ENCODE measurements at regions not wholly inside any gene's neighbourhood (a gene's known extent, or its start where the extent isn't known, plus 50 kb on each side); places are given as distances from the start of the nearest gene placed in this dataset.

GRCh38 chr1:84083307-84083706 lies 60.8 kb upstream of the PRKACB start:
- intact Hi-C loops (cut with DNase I), result no loop called here

GRCh38 chr1:84078842-84079202 lies 65.2 kb upstream of the PRKACB start:
- DNase-seq (ENCODE audit: extremely low spot score in 2 of 2), result no peak
- no peak for TF ChIP-seq CTCF (IDR thresholded peaks at IDR 0.05)
- no peak for TF ChIP-seq POLR2AphosphoS5 (IDR thresholded peaks at IDR 0.05; ENCODE audit: insufficient read depth in 1 of 2, low read depth in 1 of 2)
- TF ChIP-seq POLR2A (IDR thresholded peaks at IDR 0.05), result no peak
- H3K27me3 ChIP-seq, result no peaks in the 10 kb centered on the region
- no peaks in the 10 kb centered on the region for H3K9me3 ChIP-seq
- intact Hi-C loops (cut with DNase I), result no loop called here
- peaks cover 18% of the 10 kb centered on the region for H3K4me1 ChIP-seq
- peak overlapping the region; percentile 69 to 96 for H3K4me3 ChIP-seq
- no peaks in the 10 kb centered on the region for H3K36me3 ChIP-seq
- H3K27ac ChIP-seq, result peak overlapping the region; percentile 92

More at GRCh38 chr1:84083307-84083706, 60.8 kb upstream of the PRKACB start:
- no peak for TF ChIP-seq POLR2AphosphoS5 (IDR thresholded peaks at IDR 0.05; ENCODE audit: insufficient read depth in 1 of 2, low read depth in 1 of 2)
- TF ChIP-seq POLR2A (IDR thresholded peaks at IDR 0.05), result no peak
- TF ChIP-seq CTCF (IDR thresholded peaks at IDR 0.05), result no peak
- H3K4me1 ChIP-seq, result peaks cover 12% of the 10 kb centered on the region
- H3K27me3 ChIP-seq, result no peaks in the 10 kb centered on the region
- no peak overlapping the region for H3K27ac ChIP-seq
- H3K4me3 ChIP-seq, result no peak overlapping the region
- H3K36me3 ChIP-seq, result no peaks in the 10 kb centered on the region
- DNase-seq (ENCODE audit: extremely low spot score in 2 of 2), result no peak
- H3K9me3 ChIP-seq, result no peaks in the 10 kb centered on the region

DNA sequence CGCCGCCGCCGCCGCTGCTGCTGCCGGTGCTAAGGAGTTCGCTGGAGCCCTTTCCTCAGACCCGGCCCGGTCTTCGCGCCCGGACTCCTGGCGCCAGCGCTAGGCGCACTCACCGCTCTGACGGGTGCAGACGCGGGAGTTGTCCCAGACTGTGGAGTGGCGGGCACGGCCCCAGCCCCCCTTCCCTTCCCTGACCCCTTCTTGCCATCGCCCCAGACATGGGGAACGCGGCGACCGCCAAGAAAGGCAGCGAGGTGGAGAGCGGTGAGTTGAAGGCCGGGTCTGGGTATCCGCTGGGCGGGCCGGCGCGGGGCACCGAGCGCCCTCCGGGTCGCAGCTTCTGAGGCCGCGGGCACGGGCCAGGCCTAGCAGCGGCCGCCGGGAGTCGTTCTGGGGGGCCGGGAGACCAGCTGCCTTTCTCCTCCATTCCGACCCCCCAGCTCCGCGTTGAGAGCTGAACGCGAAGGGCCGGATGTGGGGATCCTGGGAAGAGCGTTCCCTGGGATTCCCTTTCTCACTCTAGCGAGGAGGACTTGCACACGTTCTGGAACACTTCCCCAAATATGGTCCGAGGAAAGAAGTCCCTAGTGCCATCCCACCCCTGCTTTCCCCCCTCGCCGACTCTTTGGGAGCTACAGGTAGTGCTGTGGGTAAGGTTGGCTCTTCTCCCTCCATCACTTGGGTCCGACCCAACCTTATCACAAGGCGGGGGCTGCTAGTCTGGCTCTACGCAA lies 65.8 kb upstream of the PRKACB start:
- Histone ChIP-seq H3K36me3 (no peaks in the 10 kb centered on the region), H3K27ac (peak overlapping the region; percentile 92), H3K4me1 (peaks cover 18% of the 10 kb centered on the region), H3K27me3 (no peaks in the 10 kb centered on the region), H3K9me3 (no peaks in the 10 kb centered on the region), H3K4me3 (peak overlapping the region; percentile 69 to 96)
- no peak for DNase-seq (ENCODE audit: extremely low spot score in 2 of 2)
- intact Hi-C loops (cut with DNase I), result no loop called here
- TF ChIP-seq POLR2AphosphoS5 (IDR thresholded peaks at IDR 0.05; ENCODE audit: insufficient read depth in 1 of 2, low read depth in 1 of 2) (peak in 1 of 2 donors; percentile 9), CTCF (IDR thresholded peaks at IDR 0.05) (no peak)

DNA sequence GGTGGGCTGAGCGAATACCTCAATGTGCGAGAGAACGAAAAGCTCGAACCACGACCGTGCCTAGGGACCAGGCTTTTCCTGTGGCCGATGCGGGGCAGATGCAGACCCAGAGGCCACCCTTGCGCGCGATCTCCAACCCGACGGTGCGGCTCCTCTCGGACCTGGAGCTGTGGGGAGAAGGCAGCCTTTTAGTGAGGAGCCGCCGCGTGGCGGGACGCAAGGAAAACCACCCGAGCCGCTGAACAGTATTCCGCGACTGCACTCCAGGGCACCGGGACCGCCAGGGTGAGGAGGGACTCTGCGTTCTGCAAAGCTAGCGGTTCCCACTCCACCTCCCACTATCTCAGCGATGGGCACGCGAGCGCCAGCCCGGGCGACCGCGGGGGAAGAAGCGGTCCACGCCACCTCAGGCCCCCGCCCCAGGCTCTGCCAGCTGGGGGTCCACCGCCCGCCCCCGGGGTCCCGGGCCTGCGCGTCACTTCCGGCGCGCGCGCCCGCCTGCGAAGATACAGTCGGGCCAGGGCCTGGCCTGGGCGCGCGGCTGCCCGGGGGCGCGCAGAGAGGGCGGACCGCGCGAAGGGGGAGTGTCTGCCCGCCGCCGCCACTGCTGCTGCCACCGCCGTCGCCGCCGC lies 66.5 kb upstream of the PRKACB start:
- no peaks in the 10 kb centered on the region for H3K36me3 ChIP-seq
- H3K27ac ChIP-seq, result peak overlapping the region; percentile 92
- intact Hi-C loops (cut with DNase I), result no loop called here
- TF ChIP-seq CTCF (IDR thresholded peaks at IDR 0.05) (no peak), POLR2A (IDR thresholded peaks at IDR 0.05) (no peak), POLR2AphosphoS5 (IDR thresholded peaks at IDR 0.05; ENCODE audit: insufficient read depth in 1 of 2, low read depth in 1 of 2) (no peak)
- no peak for DNase-seq (ENCODE audit: extremely low spot score in 2 of 2)
- H3K4me3 ChIP-seq, result peak overlapping the region; percentile 69 to 96
- no peaks in the 10 kb centered on the region for H3K27me3 ChIP-seq
- no peaks in the 10 kb centered on the region for H3K9me3 ChIP-seq
- H3K4me1 ChIP-seq, result peaks cover 18% of the 10 kb centered on the region

- no peak overlapping the region for H3K27ac ChIP-seq
- no peaks in the 10 kb centered on the region for H3K27me3 ChIP-seq
- H3K9me3 ChIP-seq, result no peaks in the 10 kb centered on the region
- no peak for DNase-seq (ENCODE audit: extremely low spot score in 2 of 2)
- H3K4me1 ChIP-seq, result peaks cover 7% of the 10 kb centered on the region
- intact Hi-C loops (cut with DNase I), result no loop called here
- no peak overlapping the region for H3K4me3 ChIP-seq
- no peaks in the 10 kb centered on the region for H3K36me3 ChIP-seq
- TF ChIP-seq CTCF (IDR thresholded peaks at IDR 0.05), result no peak
- TF ChIP-seq POLR2AphosphoS5 (IDR thresholded peaks at IDR 0.05; ENCODE audit: insufficient read depth in 1 of 2, low read depth in 1 of 2), result no peak
- no peak for TF ChIP-seq POLR2A (IDR thresholded peaks at IDR 0.05)
These were observed 70.8 kb upstream of the PRKACB start for GRCh38 chr1:84073266-84073665.

Measured in vagina (tissue), 2 donors.